ENCODE measurements at regions not wholly inside any gene's neighbourhood (a gene's known extent, or its start where the extent isn't known, plus 50 kb on each side); places are given as distances from the start of the nearest gene placed in this dataset.

GRCh38 chr4:31283679-31284078 lies 563.5 kb downstream of the PCDH7 start:
- no peak for FAIRE-seq
- TF ChIP-seq POLR2AphosphoS5 (IDR thresholded peaks at IDR 0.05; ENCODE audit: low read depth, low read length) (no peak), TAF1 (IDR thresholded peaks at IDR 0.05; ENCODE audit: borderline replicate concordance, low read depth, low read length) (no peak), POLR2A (IDR thresholded peaks at IDR 0.05; ENCODE audit: low read depth, low read length) (no peak)
- no peak for DNase-seq (ENCODE audit: insufficient read length)

GRCh38 chr4:31290836-31291235 lies 570.7 kb downstream of the PCDH7 start:
- no peak for TF ChIP-seq POLR2AphosphoS5 (IDR thresholded peaks at IDR 0.05; ENCODE audit: low read depth, low read length)
- no peak for TF ChIP-seq TAF1 (IDR thresholded peaks at IDR 0.05; ENCODE audit: borderline replicate concordance, low read depth, low read length)
- no peak for TF ChIP-seq POLR2A (IDR thresholded peaks at IDR 0.05; ENCODE audit: low read depth, low read length)
- no peak for DNase-seq (ENCODE audit: insufficient read length)
- FAIRE-seq: no peak

DNA sequence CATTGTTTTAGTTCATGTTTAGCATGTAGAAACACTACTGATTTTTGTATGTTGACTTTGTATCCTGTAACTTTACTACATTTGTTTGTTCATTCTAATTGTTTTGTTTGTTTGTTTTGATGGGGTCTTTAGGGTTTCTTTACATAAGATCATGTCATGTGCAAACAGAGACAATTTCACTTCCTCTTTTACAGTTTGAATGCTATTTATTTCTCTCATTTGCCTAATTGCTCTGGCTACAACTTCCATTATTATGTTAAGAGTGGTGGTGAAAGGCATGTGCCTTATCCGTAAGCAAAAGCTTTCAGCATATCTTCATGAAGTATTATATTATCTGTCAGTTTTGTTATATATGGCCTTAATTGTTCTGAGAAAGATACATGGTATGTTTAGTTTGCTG lies 571.1 kb downstream of the PCDH7 start:
- DNase-seq (ENCODE audit: insufficient read length): no peak
- TF ChIP-seq POLR2AphosphoS5 (IDR thresholded peaks at IDR 0.05; ENCODE audit: low read depth, low read length) (no peak), POLR2A (IDR thresholded peaks at IDR 0.05; ENCODE audit: low read depth, low read length) (no peak), TAF1 (IDR thresholded peaks at IDR 0.05; ENCODE audit: borderline replicate concordance, low read depth, low read length) (no peak)
- FAIRE-seq: no peak

DNA sequence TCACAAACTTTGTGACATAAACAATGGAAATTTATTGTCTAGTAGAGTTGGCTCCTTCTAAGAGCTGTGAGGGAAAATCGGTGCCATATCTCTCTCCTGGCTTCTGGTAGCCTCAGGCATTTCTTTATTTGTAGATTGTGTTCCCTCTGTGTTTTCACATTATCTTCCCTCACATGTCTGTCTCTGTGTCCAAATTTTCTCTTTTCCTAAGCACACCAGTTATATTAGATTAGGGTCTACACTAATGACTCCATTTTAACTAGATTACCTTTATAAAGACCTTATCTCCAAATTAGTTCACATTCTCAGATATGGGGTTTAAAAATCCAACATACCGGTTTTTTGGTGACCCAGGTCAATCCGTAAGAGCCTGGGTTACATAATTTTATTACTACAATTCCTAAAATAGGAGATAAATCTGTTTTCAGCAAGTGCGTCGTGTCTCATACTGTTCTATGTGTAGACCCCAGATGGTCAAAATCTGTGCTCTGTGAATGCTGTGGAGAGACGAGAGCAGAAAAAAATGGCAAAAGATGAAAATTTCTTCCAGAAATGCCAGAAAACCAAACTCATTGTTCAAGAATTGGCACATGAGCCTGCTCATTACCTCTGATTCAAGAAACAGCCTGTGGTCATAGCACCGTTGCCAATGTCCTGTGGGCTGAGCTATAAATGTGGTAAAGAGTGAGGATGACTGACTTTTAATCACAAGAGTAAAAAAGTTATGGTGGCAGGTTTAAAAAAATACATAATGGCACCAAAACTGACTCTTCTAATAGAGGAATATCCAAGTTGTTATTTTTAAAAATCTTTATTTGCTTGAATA lies 574.7 kb downstream of the PCDH7 start:
- TF ChIP-seq POLR2AphosphoS5 (IDR thresholded peaks at IDR 0.05; ENCODE audit: low read depth, low read length) (no peak), TAF1 (IDR thresholded peaks at IDR 0.05; ENCODE audit: borderline replicate concordance, low read depth, low read length) (no peak), POLR2A (IDR thresholded peaks at IDR 0.05; ENCODE audit: low read depth, low read length) (no peak)
- DNase-seq (ENCODE audit: insufficient read length) (no peak), FAIRE-seq (no peak)

- DNase-seq (ENCODE audit: insufficient read length) (no peak), FAIRE-seq (no peak)
- TF ChIP-seq POLR2AphosphoS5 (IDR thresholded peaks at IDR 0.05; ENCODE audit: low read depth, low read length) (no peak), POLR2A (IDR thresholded peaks at IDR 0.05; ENCODE audit: low read depth, low read length) (no peak), TAF1 (IDR thresholded peaks at IDR 0.05; ENCODE audit: borderline replicate concordance, low read depth, low read length) (no peak)
These were observed 578.6 kb downstream of the PCDH7 start for GRCh38 chr4:31298737-31299136.

- TF ChIP-seq POLR2AphosphoS5 (IDR thresholded peaks at IDR 0.05; ENCODE audit: low read depth, low read length) (no peak), POLR2A (IDR thresholded peaks at IDR 0.05; ENCODE audit: low read depth, low read length) (no peak), TAF1 (IDR thresholded peaks at IDR 0.05; ENCODE audit: borderline replicate concordance, low read depth, low read length) (no peak)
- FAIRE-seq (no peak), DNase-seq (ENCODE audit: insufficient read length) (no peak)
These were observed 586.9 kb downstream of the PCDH7 start for GRCh38 chr4:31307029-31307428.

DNA sequence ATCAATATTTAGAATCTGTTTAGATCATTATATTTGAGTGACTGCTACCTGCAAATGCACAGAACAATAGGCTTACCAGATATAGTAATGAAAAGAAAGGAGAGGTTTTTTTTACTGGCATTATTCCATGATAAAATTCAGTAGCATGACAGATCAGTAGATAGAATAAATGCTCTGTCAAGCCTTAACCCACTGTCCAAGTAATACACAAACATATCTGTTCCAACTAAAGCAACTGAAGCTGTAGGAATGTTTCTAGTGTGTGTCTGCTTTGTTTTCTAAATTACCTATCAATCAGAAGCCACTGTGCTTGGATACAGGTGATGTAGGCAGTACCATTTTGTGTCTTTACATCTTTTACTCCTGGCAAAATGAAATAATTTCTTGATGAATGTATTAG lies 604.6 kb downstream of the PCDH7 start:
- DNase-seq (ENCODE audit: insufficient read length) (no peak), FAIRE-seq (no peak)
- TF ChIP-seq POLR2A (IDR thresholded peaks at IDR 0.05; ENCODE audit: low read depth, low read length): no peak

DNA sequence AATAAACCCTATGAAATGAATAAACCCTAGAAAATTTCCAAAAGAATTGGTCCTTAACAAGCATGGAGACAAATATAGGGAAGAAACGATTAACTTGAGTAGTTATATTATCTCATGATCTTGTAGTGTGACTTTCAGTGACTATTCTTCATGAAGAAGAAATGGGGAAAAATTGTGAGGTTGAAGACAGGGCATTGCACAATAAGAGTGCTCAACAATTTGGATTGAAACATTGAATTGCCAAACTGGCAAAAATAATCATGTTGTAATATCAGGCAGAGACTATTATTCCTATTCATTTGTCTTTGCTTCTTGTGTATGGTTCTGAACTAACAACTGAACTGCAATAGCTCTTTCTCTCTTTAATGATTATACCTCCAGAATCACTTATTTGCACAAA lies 605.1 kb downstream of the PCDH7 start:
- TF ChIP-seq POLR2AphosphoS5 (IDR thresholded peaks at IDR 0.05; ENCODE audit: low read depth, low read length) (no peak), POLR2A (IDR thresholded peaks at IDR 0.05; ENCODE audit: low read depth, low read length) (no peak), TAF1 (IDR thresholded peaks at IDR 0.05; ENCODE audit: borderline replicate concordance, low read depth, low read length) (no peak)
- DNase-seq (ENCODE audit: insufficient read length): no peak
- FAIRE-seq: no peak

DNA sequence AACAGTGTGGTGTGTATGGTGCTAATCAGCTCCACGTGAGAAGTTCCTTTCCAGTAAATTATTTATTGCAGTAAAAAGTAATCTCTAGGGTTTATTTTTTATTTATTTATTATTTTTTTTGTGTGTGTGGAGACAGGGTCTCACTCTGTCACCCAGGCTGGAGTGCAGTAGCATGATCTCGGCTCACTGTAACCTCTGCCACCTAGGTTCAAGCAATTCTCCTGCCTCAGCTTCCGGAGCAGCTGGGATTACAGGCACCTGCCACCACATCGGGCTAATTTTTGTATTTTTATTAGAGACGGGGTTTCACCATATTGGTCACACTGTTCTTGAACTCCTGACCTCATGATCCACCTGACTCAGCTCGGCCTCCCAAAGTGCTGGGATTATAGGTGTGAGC lies 606.9 kb downstream of the PCDH7 start:
- TF ChIP-seq TAF1 (IDR thresholded peaks at IDR 0.05; ENCODE audit: borderline replicate concordance, low read depth, low read length) (no peak), POLR2A (IDR thresholded peaks at IDR 0.05; ENCODE audit: low read depth, low read length) (no peak), POLR2AphosphoS5 (IDR thresholded peaks at IDR 0.05; ENCODE audit: low read depth, low read length) (no peak)
- DNase-seq (ENCODE audit: insufficient read length): no peak
- no peak for FAIRE-seq

DNA sequence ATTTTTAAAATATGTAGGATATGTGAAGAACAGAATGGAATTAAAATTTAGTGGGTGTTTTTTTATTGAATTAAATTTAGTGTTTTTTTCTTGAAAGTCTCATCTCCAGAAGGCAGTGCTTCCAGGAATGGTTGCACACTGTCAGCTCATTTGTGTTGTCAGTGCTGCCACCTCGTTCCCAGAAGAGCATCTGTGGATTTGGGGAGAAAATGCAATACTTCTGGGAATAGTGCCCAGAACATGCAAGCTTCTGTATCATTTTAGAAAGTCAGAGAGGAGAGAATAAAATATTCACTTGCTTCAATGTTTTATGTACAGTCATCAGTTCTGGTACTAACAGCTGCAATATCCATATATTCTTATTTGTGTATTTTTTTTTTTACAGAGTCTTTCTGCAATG lies 608.8 kb downstream of the PCDH7 start:
- no peak for TF ChIP-seq TAF1 (IDR thresholded peaks at IDR 0.05; ENCODE audit: borderline replicate concordance, low read depth, low read length)
- no peak for TF ChIP-seq POLR2A (IDR thresholded peaks at IDR 0.05; ENCODE audit: low read depth, low read length)
- TF ChIP-seq POLR2AphosphoS5 (IDR thresholded peaks at IDR 0.05; ENCODE audit: low read depth, low read length): no peak
- no peak for DNase-seq (ENCODE audit: insufficient read length)
- no peak for FAIRE-seq

DNA sequence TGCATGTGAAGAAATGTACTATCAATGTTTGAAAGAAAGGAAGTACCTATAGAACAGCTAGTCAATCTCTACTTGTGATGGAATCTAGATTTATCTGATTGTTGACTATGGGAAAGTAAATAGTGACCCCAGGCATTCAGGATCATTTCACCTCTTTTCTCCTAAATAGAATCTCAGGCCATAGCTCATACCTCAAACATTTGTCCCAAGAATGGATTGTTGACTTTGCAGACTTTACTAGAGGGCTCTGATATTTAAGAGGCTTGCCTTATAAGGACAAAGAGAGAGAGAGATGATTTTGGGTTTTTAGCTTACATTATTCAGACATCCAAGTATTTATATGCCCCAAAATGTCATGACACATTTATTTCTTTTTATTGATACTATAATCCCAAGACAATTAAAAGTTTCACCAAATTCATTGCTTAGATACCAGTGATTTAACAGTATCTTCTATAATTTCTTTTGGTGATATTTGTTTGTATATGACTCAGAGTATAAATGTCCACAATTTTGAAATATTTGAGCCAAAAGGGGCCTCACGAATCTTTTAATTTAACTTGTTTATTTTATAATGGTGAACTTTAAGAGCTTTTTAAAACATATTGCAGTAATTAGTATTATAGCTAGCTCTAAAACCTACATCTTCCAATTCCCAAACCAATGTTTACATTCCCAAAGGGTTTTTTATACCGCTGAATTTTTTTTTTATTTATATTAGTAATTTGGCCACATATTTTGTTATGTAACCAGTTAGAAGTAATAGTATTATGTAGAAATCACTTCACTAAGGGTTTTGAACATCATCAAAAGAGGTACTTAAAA lies 614.1 kb downstream of the PCDH7 start:
- DNase-seq (ENCODE audit: insufficient read length): no peak
- FAIRE-seq: no peak
- TF ChIP-seq POLR2AphosphoS5 (IDR thresholded peaks at IDR 0.05; ENCODE audit: low read depth, low read length) (no peak), POLR2A (IDR thresholded peaks at IDR 0.05; ENCODE audit: low read depth, low read length) (no peak), TAF1 (IDR thresholded peaks at IDR 0.05; ENCODE audit: borderline replicate concordance, low read depth, low read length) (no peak)

- DNase-seq (ENCODE audit: insufficient read length) (no peak), FAIRE-seq (no peak)
- TF ChIP-seq TAF1 (IDR thresholded peaks at IDR 0.05; ENCODE audit: borderline replicate concordance, low read depth, low read length) (no peak), POLR2A (IDR thresholded peaks at IDR 0.05; ENCODE audit: low read depth, low read length) (no peak), POLR2AphosphoS5 (IDR thresholded peaks at IDR 0.05; ENCODE audit: low read depth, low read length) (no peak)
These were observed 617.8 kb downstream of the PCDH7 start for GRCh38 chr4:31338000-31338399.
